GM23338 (cell line): ENCODE measurements at regions not wholly inside any gene's neighbourhood (a gene's known extent, or its start where the extent isn't known, plus 50 kb on each side); places are given as distances from the start of the nearest gene placed in this dataset.

Experiments used
- ATAC-seq: fragments of 200-7000 bp; cut with Tn5 transposase; 3 replicates; pipeline ENCODE4 v1.9.1; 2020
- DNase-seq: peaks from one replicate; pipeline ENCODE4 v3.0.0-alpha.2; 2015; ENCODE audit warnings: low spot score
- H2AFZ ChIP-seq: fragments of 200-600 bp; sonication (generic); 2 replicates; pipeline ENCODE4 v1.8.0; 2016; ENCODE audit warnings: antibody characterized with exemption, mild to moderate bottlenecking, moderate library complexity
- H3F3A ChIP-seq: fragments of 200-600 bp; sonication (generic); replicated peaks from 2 replicates; pipeline ENCODE4 v1.8.0; 2017; ENCODE audit warnings: antibody characterized with exemption, mixed run types, low read depth
- H3K27ac ChIP-seq: fragments of 200-600 bp; sonication (generic); 2 replicates; pipeline ENCODE4 v1.6.1; 2016; ENCODE audit warnings: low read depth
- H3K27me3 ChIP-seq: fragments of 200-600 bp; sonication (generic); 2 replicates; pipeline ENCODE4 v1.8.0; 2016; ENCODE audit warnings: mild to moderate bottlenecking, mixed run types, moderate library complexity; ENCODE audit not compliant: insufficient read depth
- H3K36me3 ChIP-seq: fragments of 200-600 bp; sonication (generic); 2 replicates; pipeline ENCODE4 v1.8.0; 2016; ENCODE audit warnings: mild to moderate bottlenecking; ENCODE audit not compliant: insufficient read depth
- H3K4me1 ChIP-seq: fragments of 200-600 bp; sonication (generic); 2 replicates; pipeline ENCODE4 v1.8.0; 2016; ENCODE audit warnings: mild to moderate bottlenecking, moderate library complexity; ENCODE audit not compliant: insufficient read depth
- H3K4me2 ChIP-seq: fragments of 200-600 bp; sonication (generic); 2 replicates; pipeline ENCODE4 v1.7.1; 2017; ENCODE audit warnings: mixed run types
- H3K4me3 ChIP-seq: fragments of 200-600 bp; sonication (generic); 2 replicates; pipeline ENCODE4 v1.6.1; 2016; ENCODE audit warnings: mixed run types
- H3K79me2 ChIP-seq: fragments of 200-600 bp; sonication (generic); replicated peaks from 2 replicates; pipeline ENCODE4 v1.8.0; 2017; ENCODE audit warnings: mild to moderate bottlenecking; ENCODE audit not compliant: insufficient read depth
- H3K9me2 ChIP-seq: fragments of 200-600 bp; sonication (generic); 2 replicates; pipeline ENCODE4 v1.8.0; 2017; ENCODE audit not compliant: insufficient read depth
- H4K20me1 ChIP-seq: fragments of 200-600 bp; sonication (generic); replicated peaks from 2 replicates; pipeline ENCODE4 v1.8.0; 2017; ENCODE audit warnings: mild to moderate bottlenecking; ENCODE audit not compliant: insufficient read depth
- H3K27ac Mint-ChIP-seq: 2 replicates; pipeline ENCODE4 v1.8.0; 2020; ENCODE audit warnings: inconsistent platforms, mild to moderate bottlenecking, moderate library complexity, mixed read lengths
- H3K27me3 Mint-ChIP-seq: 3 replicates; pipeline ENCODE4 v1.8.0; 2022; ENCODE audit warnings: low read depth, mild to moderate bottlenecking, moderate library complexity, mixed read lengths, inconsistent platforms; ENCODE audit not compliant: insufficient read depth, poor library complexity
- H3K36me3 Mint-ChIP-seq: 3 replicates; pipeline ENCODE4 v1.8.0; 2021; ENCODE audit warnings: low read depth, mild to moderate bottlenecking, inconsistent platforms, moderate library complexity, mixed read lengths
- H3K4me1 Mint-ChIP-seq: 3 replicates; pipeline ENCODE4 v1.8.0; 2020; ENCODE audit warnings: mild to moderate bottlenecking, inconsistent platforms, mixed read lengths
- H3K4me3 Mint-ChIP-seq: 3 replicates; pipeline ENCODE4 v1.8.0; 2021; ENCODE audit warnings: moderate library complexity, mild to moderate bottlenecking, inconsistent platforms, mixed read lengths
- H3K9me3 Mint-ChIP-seq: 3 replicates; pipeline ENCODE4 v1.8.0; 2020; ENCODE audit warnings: moderate library complexity, mild to moderate bottlenecking, inconsistent platforms, mixed read lengths
- CREB1 ChIP-seq: fragments of 250-450 bp; sonication (Bioruptor Pico); IDR thresholded peaks from 2 replicates; pipeline ENCODE4 v1.5.0; 2020; ENCODE audit warnings: low read depth, mild to moderate bottlenecking, moderate library complexity
- CTCF ChIP-seq, 2 experiments: fragments of 200-600 bp in 1 of 2; sonication (generic) in 1 of 2; conservative IDR thresholded peaks; 2 replicates each; pipeline versions ENCODE4 v1.5.1 to v1.6.1; 2016 to 2017; ENCODE audit warnings: antibody characterized with exemption in 2 of 2, low read depth in 2 of 2, mild to moderate bottlenecking in 2 of 2, moderate library complexity in 1 of 2
- EZH2phosphoT487 ChIP-seq: fragments of 200-600 bp; sonication (generic); IDR thresholded peaks from one replicate; pipeline ENCODE4 v1.8.1; 2018; ENCODE audit warnings: antibody characterized with exemption; ENCODE audit not compliant: unreplicated experiment
- JUNB ChIP-seq: IDR thresholded peaks from one replicate; pipeline ENCODE4 v1.6.1; 2016; ENCODE audit warnings: antibody characterized with exemption; ENCODE audit not compliant: unreplicated experiment
- NANOG ChIP-seq: IDR thresholded peaks from 2 replicates; pipeline ENCODE4 v1.6.1; 2016; ENCODE audit warnings: antibody characterized with exemption, borderline replicate concordance
- POLR2AphosphoS5 ChIP-seq: IDR thresholded peaks from 2 replicates; pipeline ENCODE4 v1.6.1; 2016; ENCODE audit warnings: antibody characterized with exemption, low read depth
- ZNF114 ChIP-seq: fragments of 250-450 bp; sonication (Bioruptor Pico); IDR thresholded peaks from 2 replicates; pipeline ENCODE4 v1.5.0; 2020; ENCODE audit warnings: mild to moderate bottlenecking, moderate library complexity
- ZNF462 ChIP-seq: fragments of 250-450 bp; sonication (Bioruptor Pico); IDR thresholded peaks from 2 replicates; pipeline ENCODE4 v1.5.0; 2020; ENCODE audit warnings: mild to moderate bottlenecking, moderate library complexity

GRCh38 chr1:14347186-14347585 is 251.3 kb upstream of the KAZN start (continued):
- no peak for TF ChIP-seq ZNF462
- TF ChIP-seq ZNF114: no peak

- H4K20me1 ChIP-seq: no peaks in the 10 kb centered on the region
- peaks cover 4% of the 10 kb centered on the region for H3K27me3 Mint-ChIP-seq
- no peak for TF ChIP-seq ZNF114
- TF ChIP-seq CREB1: no peak
- TF ChIP-seq ZNF462: no peak
- TF ChIP-seq POLR2AphosphoS5: no peak
- TF ChIP-seq NANOG: no peak
- no peak for TF ChIP-seq JUNB
- no peak for TF ChIP-seq EZH2phosphoT487
- no peak for TF ChIP-seq CTCF (conservative IDR thresholded peaks at IDR 0.05; ENCODE audit: low read depth in 2 of 2)
Measured at GRCh38 chr1:14347776-14348175, 250.7 kb upstream of the KAZN start.

More at GRCh38 chr1:14347776-14348175, 250.7 kb upstream of the KAZN start:
- Histone ChIP-seq H3K36me3 (no peaks in the 10 kb centered on the region), H3K27ac (no peak overlapping the region), H3K27me3 (no peaks in the 10 kb centered on the region), H3K4me3 (no peak overlapping the region), H3K79me2 (no peaks in the 10 kb centered on the region), H3K4me2 (no peak overlapping the region), H3K9me2 (no peaks in the 10 kb centered on the region), H3K4me1 (no peaks in the 10 kb centered on the region), H3F3A (no peaks in the 10 kb centered on the region), H2AFZ (no peak overlapping the region)
- Mint-ChIP-seq H3K36me3 (no peaks in the 10 kb centered on the region), H3K4me1 (peaks cover 5% of the 10 kb centered on the region; the same call in 2 of the 3 replicates), H3K27ac (no peak overlapping the region), H3K4me3 (no peak overlapping the region), H3K9me3 (no peaks in the 10 kb centered on the region; the same call in 2 of the 3 replicates)
- no peak for DNase-seq
- ATAC-seq: no peak
